BJ (cell line): ENCODE measurements at regions not wholly inside any gene's neighbourhood (a gene's known extent, or its start where the extent isn't known, plus 50 kb on each side); places are given as distances from the start of the nearest gene placed in this dataset.

ENCODE experiments used
- CTCF ChIA-PET: fragments of 350-600 bp; formaldehyde crosslinking; extraction: SDS; loops from one replicate; lab custom pipeline; 2021; ENCODE audit warnings: antibody characterized with exemption, inconsistent platforms; lab: Yijun Ruan, JAX
- POLR2A ChIA-PET: fragments of 300-600 bp; sonication (Branson Sonifier 250); formaldehyde crosslinking; extraction: SDS; loops from one replicate; lab custom pipeline; 2021; ENCODE audit warnings: antibody characterized with exemption; lab: Charles Lee
- DNase-seq: peaks from one replicate; pipeline ENCODE4 v3.0.0-alpha.2; 2011; ENCODE audit warnings: low read depth
- H3K27me3 ChIP-seq: 2 replicates; pipeline ENCODE4 v1.6.0; 2011; ENCODE audit warnings: low read length; ENCODE audit not compliant: control insufficient read depth, insufficient read depth
- H3K36me3 ChIP-seq: 2 replicates; pipeline ENCODE4 v1.5.1; 2011; ENCODE audit warnings: low read length; ENCODE audit not compliant: control insufficient read depth, insufficient read depth
- H3K4me3 ChIP-seq: 2 replicates; pipeline ENCODE4 v1.5.1; 2011; ENCODE audit warnings: low read depth, mild to moderate bottlenecking, control low read depth, low read length
- TF ChIP-seq, protein P1 (sequence below): IDR thresholded peaks from 2 replicates; pipeline ENCODE4 v1.5.1; 2011; ENCODE audit warnings: low read depth, mild to moderate bottlenecking, control low read depth, inconsistent platforms, low read length, moderate library complexity; ENCODE audit not compliant: insufficient read depth

DNA sequence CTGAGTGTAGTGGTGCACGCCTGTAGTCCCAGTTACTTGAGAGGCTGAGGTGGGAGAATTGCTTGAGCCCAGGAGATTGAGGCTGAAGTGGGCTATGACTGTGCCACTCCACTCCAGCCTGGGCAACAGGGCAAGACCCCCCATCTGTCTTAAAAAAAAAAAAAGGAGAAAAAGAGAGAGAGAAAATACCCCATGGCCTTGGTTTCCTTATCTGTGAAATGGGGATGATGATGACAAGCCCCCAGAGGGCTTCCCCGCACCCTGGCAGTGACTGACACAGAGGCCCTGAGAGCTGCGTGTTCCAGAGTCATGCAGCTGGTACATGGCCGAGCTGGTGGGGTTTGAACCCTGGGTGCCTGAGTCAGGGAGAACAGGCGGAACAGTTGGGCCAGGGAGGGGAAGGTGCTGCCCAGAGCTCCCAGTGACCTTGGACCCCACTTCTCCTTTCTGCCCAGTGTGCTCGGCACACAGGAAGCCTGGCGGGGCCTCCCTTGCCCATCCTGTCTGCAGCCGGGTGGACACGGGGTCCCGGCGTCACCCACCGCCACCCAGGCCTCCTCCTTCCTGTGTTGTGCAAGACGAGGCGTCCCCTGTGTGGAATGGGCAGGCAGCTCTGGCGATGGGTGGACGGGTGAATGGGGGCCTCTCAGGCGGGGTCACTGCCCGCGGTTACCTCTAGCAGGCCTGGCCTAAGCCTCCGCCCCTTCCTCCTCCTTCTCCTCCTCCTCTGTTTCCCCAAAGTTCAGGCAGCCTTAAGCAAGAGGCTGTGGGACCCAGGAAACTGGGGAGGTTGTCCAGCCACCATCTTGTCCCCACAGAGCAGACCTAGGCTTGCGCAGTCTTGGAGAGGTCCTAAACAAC lies 84.2 kb downstream of the CEBPB start:
- Histone ChIP-seq H3K36me3 (no peaks in the 10 kb centered on the region), H3K4me3 (no peak overlapping the region), H3K27me3 (no peaks in the 10 kb centered on the region)
- no peak for DNase-seq
- TF ChIP-seq, protein P1, sequence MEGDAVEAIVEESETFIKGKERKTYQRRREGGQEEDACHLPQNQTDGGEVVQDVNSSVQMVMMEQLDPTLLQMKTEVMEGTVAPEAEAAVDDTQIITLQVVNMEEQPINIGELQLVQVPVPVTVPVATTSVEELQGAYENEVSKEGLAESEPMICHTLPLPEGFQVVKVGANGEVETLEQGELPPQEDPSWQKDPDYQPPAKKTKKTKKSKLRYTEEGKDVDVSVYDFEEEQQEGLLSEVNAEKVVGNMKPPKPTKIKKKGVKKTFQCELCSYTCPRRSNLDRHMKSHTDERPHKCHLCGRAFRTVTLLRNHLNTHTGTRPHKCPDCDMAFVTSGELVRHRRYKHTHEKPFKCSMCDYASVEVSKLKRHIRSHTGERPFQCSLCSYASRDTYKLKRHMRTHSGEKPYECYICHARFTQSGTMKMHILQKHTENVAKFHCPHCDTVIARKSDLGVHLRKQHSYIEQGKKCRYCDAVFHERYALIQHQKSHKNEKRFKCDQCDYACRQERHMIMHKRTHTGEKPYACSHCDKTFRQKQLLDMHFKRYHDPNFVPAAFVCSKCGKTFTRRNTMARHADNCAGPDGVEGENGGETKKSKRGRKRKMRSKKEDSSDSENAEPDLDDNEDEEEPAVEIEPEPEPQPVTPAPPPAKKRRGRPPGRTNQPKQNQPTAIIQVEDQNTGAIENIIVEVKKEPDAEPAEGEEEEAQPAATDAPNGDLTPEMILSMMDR, result no peak
- ChIA-PET CTCF (interaction anchor here (0.7 to 1.4 kb wide), 3 partner anchors 12 to 186 kb away, joined by 3 read pairs; no protein-coding TSS in a partner anchor), POLR2A (no interaction called here)

DNA sequence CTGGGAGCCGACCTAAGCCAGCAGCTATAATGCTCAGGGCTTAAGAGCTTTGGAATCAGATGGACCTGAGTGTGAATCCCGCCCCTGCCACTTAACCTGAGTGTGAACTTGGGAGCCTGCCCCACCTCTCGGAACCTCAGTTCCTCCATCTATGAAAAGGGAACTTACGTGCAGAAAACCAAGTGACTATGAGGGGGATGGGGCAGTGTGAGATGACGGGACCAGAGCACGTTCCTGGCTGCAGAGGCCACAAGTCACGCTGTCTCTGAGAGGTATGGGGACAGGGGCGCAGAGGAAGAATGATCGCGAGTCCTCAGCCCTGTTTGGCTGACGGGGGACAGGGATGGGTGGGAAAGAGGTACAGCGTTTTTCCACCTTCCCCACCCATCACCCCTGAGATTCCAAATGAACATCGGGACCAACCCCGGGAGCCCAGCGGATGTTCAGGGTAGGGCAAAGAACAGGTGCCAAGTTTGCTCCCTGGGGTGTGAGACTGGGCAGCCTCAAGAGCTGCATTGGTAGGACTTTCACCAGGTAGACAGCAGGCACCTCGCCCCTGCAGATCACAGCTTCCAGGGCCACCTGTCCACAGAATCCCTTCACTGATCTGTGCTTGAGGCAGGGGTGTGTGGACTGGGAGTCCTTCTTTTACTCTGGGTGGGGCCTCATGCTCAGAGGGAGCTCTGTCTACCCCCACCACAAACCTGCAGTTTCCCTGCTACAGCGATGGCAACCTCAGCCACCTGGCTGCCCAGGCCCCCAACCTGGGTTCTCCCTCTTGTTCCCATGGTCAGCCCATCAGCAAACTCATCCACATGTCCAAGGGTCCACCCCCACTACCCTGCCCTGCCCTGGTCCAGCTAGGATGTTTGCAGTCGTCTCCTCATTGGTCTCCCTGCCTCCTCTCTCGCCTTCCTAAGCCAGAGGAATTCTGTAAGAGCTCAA lies 85.8 kb downstream of the CEBPB start:
- no peak overlapping the region for H3K4me3 ChIP-seq
- ChIA-PET CTCF (interaction anchor here (0.9 to 1.5 kb wide), 2 partner anchors 9 to 77 kb away, joined by 3 to 4 read pairs; no protein-coding TSS in a partner anchor), POLR2A (no interaction called here)
- TF ChIP-seq, protein P1, result no peak
- no peaks in the 10 kb centered on the region for H3K36me3 ChIP-seq
- DNase-seq, result no peak
- H3K27me3 ChIP-seq, result no peaks in the 10 kb centered on the region

DNA sequence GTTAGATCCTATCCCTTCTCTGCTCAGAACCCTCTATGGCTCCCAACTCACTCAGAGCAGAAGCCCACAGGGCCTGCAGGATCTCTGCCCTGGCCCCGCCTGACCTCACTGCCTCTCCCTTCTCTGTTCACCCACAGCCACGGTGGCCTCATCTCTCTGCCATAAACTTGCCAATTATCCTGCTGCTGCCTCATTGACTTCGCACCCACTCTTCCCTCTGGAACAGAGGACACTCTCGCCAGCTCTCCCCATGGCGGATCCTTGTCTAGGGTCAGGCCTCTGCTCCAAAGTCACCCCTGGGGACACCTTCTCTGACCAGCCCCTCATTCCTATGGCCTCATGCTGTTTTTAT lies 86.4 kb downstream of the CEBPB start:
- Histone ChIP-seq H3K27me3 (no peaks in the 10 kb centered on the region), H3K4me3 (no peak overlapping the region), H3K36me3 (no peaks in the 10 kb centered on the region)
- ChIA-PET CTCF (interaction anchor here (1.5 kb wide), 1 partner anchor 8 kb away, joined by 4 read pairs; no protein-coding TSS in a partner anchor), POLR2A (no interaction called here)
- DNase-seq, result no peak
- TF ChIP-seq, protein P1, result no peak

DNA sequence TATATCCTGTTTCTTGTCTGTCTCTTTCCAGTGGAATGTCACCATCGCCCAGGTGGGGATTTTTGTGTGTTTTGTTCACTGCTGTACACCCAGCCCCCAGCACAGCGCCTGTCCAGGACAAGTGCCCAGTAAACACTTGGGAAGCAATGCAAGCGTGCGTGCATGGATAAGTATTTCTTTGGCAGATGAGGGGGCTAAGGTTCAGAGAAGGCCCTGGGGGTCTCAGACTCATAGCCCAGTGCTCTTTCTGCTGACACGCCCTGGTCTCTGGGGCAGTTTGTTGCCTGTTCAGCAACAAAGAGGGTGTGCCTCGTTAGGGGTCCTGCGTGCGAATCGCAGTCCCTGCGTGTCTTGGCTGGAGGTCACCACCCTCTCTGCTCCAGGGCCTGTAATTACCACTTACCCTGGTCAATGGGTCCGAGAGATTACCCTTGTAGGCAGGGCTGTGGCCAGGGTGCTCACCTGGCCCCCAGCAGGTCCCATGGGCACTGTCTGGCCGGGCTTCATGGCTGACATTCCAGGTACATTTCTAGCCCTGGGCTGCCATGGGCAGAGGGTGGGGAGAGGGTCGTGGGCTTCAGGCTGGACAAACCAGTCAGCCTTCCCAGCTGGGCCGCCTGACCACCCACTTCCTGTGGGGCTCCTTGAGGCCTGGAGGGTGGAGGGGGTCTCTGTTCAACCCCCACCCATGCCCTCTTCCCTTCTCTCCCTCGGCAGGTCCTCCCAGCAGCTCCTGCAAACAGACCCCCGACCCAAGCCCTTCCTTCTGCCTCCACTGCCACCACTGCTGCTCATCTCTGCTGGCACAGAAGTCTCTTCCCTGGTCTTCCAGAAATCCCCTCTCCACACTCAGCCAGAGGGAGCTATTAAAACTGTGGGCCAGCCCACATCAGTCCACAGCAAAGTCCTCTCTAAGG lies 87.1 kb downstream of the CEBPB start:
- ChIA-PET POLR2A (no interaction called here), CTCF (interaction anchor here (1.5 kb wide), 1 partner anchor 8 kb away, joined by 4 read pairs; no protein-coding TSS in a partner anchor)
- H3K27me3 ChIP-seq, result no peaks in the 10 kb centered on the region
- no peak for DNase-seq
- TF ChIP-seq, protein P1, result no peak
- no peaks in the 10 kb centered on the region for H3K36me3 ChIP-seq
- H3K4me3 ChIP-seq, result no peak overlapping the region
